ENCODE measurements at regions not wholly inside any gene's neighbourhood (a gene's known extent, or its start where the extent isn't known, plus 50 kb on each side); places are given as distances from the start of the nearest gene placed in this dataset.
"Not testable (repeated sequence)": the region's sequence is repeated elsewhere in the genome, so short reads cannot be mapped to it uniquely, and the experiment has no call there.

GRCh38 chr16:59030923-59031485 lies 296.9 kb upstream of the GOT2 start:
- Histone ChIP-seq H3K4me3 (no peak overlapping the region), H3K4me1 (no peaks in the 10 kb centered on the region), H3K27me3 (replicated peaks in 1 of 7) (no peaks in the 10 kb centered on the region), H3K27ac (no peak overlapping the region), H3K36me3 (no peaks in the 10 kb centered on the region), H3K9me3 (peaks cover 0 to 17% (median 3%) of the 10 kb centered on the region in 8 donors)
- no peak for DNase-seq
- WGBS, 5 donors: 79 to 90% (median 88%) methylated on average over 6 of the region's 6 CpGs
- no peak for TF ChIP-seq POLR2A (IDR thresholded peaks at IDR 0.05)
- no peak for TF ChIP-seq POLR2AphosphoS5 (IDR thresholded peaks at IDR 0.05)
- TF ChIP-seq CTCF (IDR thresholded peaks at IDR 0.05 in 8 of 11, conservative IDR thresholded peaks at IDR 0.05 in 3 of 11): no peak
- intact Hi-C loops (cut with DNase I; ENCODE audit: low total_unique reads): no loop called here

GRCh38 chr16:59021751-59022150 lies 287.6 kb upstream of the GOT2 start:
- H3K4me1 ChIP-seq: no peaks in the 10 kb centered on the region
- TF ChIP-seq POLR2A (IDR thresholded peaks at IDR 0.05) (no peak), POLR2AphosphoS5 (IDR thresholded peaks at IDR 0.05) (no peak), CTCF (IDR thresholded peaks at IDR 0.05 in 8 of 11, conservative IDR thresholded peaks at IDR 0.05 in 3 of 11) (no peak)
- H3K36me3 ChIP-seq: no peaks in the 10 kb centered on the region
- no peak overlapping the region for H3K27ac ChIP-seq
- DNase-seq: no peak
- no peaks in the 10 kb centered on the region for H3K27me3 ChIP-seq (replicated peaks in 1 of 7)
- H3K9me3 ChIP-seq: peaks cover 0 to 20% (median 3%) of the 10 kb centered on the region in 8 donors
- 80 to 93% (median 89%) methylated on average over 7 of the region's 7 CpGs for WGBS, 5 donors
- intact Hi-C loops (cut with DNase I; ENCODE audit: low total_unique reads): no loop called here
- H3K4me3 ChIP-seq: no peak overlapping the region

- TF ChIP-seq POLR2AphosphoS5 (IDR thresholded peaks at IDR 0.05) (no peak), POLR2A (IDR thresholded peaks at IDR 0.05) (no peak), CTCF (IDR thresholded peaks at IDR 0.05 in 8 of 11, conservative IDR thresholded peaks at IDR 0.05 in 3 of 11) (no peak)
- no peaks in the 10 kb centered on the region for H3K4me1 ChIP-seq
- H3K36me3 ChIP-seq: no peaks in the 10 kb centered on the region
- H3K9me3 ChIP-seq: peaks cover 0 to 12% (median 3%) of the 10 kb centered on the region in 8 donors
- intact Hi-C loops (cut with DNase I; ENCODE audit: low total_unique reads): no loop called here
- 81 to 88% (median 84%) methylated on average over 6 of the region's 6 CpGs for WGBS, 5 donors
- H3K4me3 ChIP-seq: no peak overlapping the region
- H3K27me3 ChIP-seq (replicated peaks in 1 of 7): no peaks in the 10 kb centered on the region
- no peak overlapping the region for H3K27ac ChIP-seq
- no peak for DNase-seq
Measured at GRCh38 chr16:59013930-59014329, 279.8 kb upstream of the GOT2 start.

GRCh38 chr16:58999762-59000161 lies 265.6 kb upstream of the GOT2 start:
- Histone ChIP-seq H3K27ac (peak overlapping the region in 3 of 8 donors; percentile 29 to 54 (median 32)), H3K9me3 (no peaks in the 10 kb centered on the region), H3K4me1 (no peaks in the 10 kb centered on the region), H3K36me3 (no peaks in the 10 kb centered on the region), H3K4me3 (no peak overlapping the region), H3K27me3 (replicated peaks in 1 of 7) (no peaks in the 10 kb centered on the region)
- intact Hi-C loops (cut with DNase I; ENCODE audit: low total_unique reads): no loop called here
- TF ChIP-seq POLR2A (IDR thresholded peaks at IDR 0.05): no peak
- no peak for DNase-seq
- 62 to 74% (median 66%) methylated on average over 5 of the region's 5 CpGs for WGBS, 5 donors

GRCh38 chr16:58992755-58993154 lies 258.6 kb upstream of the GOT2 start:
- H3K27ac ChIP-seq; DNase-seq; intact Hi-C loops (cut with DNase I; ENCODE audit: low total_unique reads); H3K4me1 ChIP-seq; H3K27me3 ChIP-seq (replicated peaks in 1 of 7); H3K36me3 ChIP-seq; H3K4me3 ChIP-seq: not testable (repeated sequence)
- H3K9me3 ChIP-seq: peaks cover 0 to 35% (median 24%) of the 10 kb centered on the region in 8 donors
- 69 to 83% (median 79%) methylated on average over 4 to 8 of the region's 8 CpGs for WGBS, 5 donors

- 91 to 94% (median 92%) methylated on average over 18 to 19 of the region's 19 CpGs for WGBS, 5 donors
- DNase-seq; H3K27me3 ChIP-seq (replicated peaks in 1 of 7); H3K36me3 ChIP-seq; H3K4me1 ChIP-seq; H3K4me3 ChIP-seq; intact Hi-C loops (cut with DNase I; ENCODE audit: low total_unique reads); H3K27ac ChIP-seq: not testable (repeated sequence)
- peaks cover 6 to 49% (median 27%) of the 10 kb centered on the region in 8 donors for H3K9me3 ChIP-seq
Measured at GRCh38 chr16:58983181-58983965, 249.3 kb upstream of the GOT2 start.
